ENCODE measurements at regions not wholly inside any gene's neighbourhood (a gene's known extent, or its start where the extent isn't known, plus 50 kb on each side); places are given as distances from the start of the nearest gene placed in this dataset.

DNA sequence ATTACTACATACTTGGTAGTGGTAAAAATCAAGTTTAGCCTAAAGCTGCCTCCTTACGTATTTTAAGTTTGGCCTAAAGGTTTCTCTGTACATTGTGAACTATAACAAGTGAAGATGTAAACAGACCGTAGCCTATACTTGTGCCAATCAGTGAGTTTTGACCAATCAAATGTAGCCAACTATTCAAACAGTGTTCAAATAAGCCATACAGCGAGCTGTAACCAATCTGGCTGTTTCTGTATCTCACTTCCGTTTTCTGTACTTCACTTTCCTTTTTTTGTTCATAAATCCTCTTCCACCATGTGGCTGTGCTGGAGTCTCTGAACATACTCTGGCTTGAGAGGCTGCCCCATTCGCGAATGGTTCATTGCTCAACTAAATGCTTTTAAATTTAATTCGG is 2504.6 kb downstream of the PCDH9 start:
- TF ChIP-seq, protein P1, sequence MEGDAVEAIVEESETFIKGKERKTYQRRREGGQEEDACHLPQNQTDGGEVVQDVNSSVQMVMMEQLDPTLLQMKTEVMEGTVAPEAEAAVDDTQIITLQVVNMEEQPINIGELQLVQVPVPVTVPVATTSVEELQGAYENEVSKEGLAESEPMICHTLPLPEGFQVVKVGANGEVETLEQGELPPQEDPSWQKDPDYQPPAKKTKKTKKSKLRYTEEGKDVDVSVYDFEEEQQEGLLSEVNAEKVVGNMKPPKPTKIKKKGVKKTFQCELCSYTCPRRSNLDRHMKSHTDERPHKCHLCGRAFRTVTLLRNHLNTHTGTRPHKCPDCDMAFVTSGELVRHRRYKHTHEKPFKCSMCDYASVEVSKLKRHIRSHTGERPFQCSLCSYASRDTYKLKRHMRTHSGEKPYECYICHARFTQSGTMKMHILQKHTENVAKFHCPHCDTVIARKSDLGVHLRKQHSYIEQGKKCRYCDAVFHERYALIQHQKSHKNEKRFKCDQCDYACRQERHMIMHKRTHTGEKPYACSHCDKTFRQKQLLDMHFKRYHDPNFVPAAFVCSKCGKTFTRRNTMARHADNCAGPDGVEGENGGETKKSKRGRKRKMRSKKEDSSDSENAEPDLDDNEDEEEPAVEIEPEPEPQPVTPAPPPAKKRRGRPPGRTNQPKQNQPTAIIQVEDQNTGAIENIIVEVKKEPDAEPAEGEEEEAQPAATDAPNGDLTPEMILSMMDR (IDR thresholded peaks at IDR 0.05), result no peak

- TF ChIP-seq, protein P1 (IDR thresholded peaks at IDR 0.05), result no peak
Measured at GRCh38 chr13:64723724-64724123, 2506.4 kb downstream of the PCDH9 start.

- TF ChIP-seq, protein P1 (IDR thresholded peaks at IDR 0.05), result no peak
Measured at GRCh38 chr13:64718116-64718515, 2512.0 kb downstream of the PCDH9 start.

DNA sequence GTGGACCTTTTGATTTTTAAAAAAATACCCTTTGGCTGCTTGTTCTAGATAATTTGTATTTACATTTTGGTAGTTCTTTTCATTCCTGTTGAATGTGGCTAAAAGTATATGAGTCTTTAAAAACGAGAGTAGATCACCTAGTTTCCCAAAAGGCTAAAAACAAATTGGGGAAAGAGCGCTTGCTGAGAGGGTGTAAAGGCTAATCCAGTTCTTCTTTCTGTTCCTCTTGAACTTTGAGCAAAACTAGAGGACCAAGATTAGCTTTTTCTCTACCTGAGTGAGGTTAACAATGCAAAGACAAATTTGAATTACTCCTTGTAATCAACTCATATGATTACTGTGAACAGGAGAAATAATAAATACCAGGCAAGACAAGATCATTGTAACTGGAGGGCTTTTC is 2513.2 kb downstream of the PCDH9 start:
- TF ChIP-seq, protein P1 (IDR thresholded peaks at IDR 0.05), result no peak

- TF ChIP-seq, protein P1 (IDR thresholded peaks at IDR 0.05), result no peak
Measured at GRCh38 chr13:64709079-64709478, 2521.1 kb downstream of the PCDH9 start.

- TF ChIP-seq, protein P1 (IDR thresholded peaks at IDR 0.05), result no peak
Measured at GRCh38 chr13:64704121-64704649, 2526.0 kb downstream of the PCDH9 start.

DNA sequence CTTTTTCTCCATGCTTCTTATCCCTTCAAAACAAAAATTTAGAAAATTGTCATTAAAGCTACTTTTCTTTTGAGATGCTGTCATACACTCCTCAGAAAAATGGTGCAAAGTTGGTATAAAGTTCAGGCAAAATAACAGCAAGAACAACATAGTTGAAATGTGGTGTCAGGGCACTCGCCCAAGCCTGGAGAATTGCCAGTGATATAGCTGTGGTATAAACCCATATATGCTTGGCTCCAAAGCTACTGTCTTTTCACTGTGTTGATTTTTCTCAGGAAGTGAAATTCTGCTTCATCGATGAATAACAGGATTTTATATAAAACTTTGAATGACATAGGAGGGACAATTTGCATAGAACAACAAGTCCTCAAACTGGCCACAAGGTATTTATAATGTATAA is 2532.9 kb downstream of the PCDH9 start:
- TF ChIP-seq, protein P1 (IDR thresholded peaks at IDR 0.05), result no peak

Data from LNCAP (cell line).